NCI-H2107 treated with DMSO at 0.1 percent for 48 hours (cell line): ENCODE measurements at regions not wholly inside any gene's neighbourhood (a gene's known extent, or its start where the extent isn't known, plus 50 kb on each side); places are given as distances from the start of the nearest gene placed in this dataset.
"Not testable (repeated sequence)": the region's sequence is repeated elsewhere in the genome, so short reads cannot be mapped to it uniquely, and the experiment has no call there.

Experiments
- DNase-seq: peaks from one replicate; lab custom pipeline; 2025; ENCODE audit not compliant: unreplicated experiment; lab: John Stamatoyannopoulos, UW

DNA sequence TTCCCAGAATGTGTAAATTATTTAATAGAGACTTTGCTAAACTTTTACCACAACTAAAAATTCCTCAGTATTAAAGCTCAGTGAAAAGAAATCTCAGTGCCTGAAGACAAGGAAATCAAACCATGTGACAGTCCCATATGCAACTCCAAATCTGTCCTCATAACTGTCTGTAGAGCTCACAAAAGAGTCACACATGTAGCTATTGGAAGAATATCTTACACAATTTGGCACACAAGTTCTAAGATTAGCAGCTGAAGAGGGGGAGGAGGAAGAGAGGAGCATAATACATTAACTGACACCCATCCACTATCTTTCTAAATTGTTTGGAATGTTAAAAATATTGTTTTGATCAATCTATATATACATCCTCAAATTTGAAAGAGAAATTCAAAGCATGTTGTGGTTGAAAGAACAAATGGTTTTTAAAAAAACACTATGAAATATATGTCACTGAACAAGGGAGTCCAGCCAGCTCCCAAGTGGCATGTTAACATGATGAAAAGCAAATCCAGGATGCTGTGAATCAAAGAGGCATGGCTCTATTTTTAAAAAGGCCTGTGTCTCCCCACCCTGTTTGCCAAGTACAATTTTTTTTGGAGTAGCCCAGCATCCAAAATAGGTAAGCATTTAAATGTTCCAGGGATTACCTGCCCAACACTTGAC, 126.3 kb upstream of the NANOGP8 start:
- DNase-seq: no peak

DNA sequence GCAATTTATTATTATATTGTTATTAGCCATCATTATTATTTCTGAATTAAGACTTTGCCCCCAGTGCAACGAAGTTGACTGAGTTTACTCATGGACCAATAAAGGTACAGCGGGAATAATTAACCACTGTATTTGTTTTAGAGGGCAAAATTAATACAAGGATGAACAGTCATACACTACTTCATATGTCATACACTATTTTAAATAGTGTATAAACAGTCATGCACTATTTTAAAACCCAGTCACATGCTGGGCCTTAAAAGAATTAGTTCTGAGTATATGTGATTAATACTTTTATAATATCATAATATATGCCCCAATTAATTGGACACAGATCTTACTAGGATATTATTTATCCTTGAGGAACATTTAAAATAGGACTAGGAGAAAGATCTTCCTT, 125.3 kb upstream of the NANOGP8 start:
- no peak for DNase-seq

DNA sequence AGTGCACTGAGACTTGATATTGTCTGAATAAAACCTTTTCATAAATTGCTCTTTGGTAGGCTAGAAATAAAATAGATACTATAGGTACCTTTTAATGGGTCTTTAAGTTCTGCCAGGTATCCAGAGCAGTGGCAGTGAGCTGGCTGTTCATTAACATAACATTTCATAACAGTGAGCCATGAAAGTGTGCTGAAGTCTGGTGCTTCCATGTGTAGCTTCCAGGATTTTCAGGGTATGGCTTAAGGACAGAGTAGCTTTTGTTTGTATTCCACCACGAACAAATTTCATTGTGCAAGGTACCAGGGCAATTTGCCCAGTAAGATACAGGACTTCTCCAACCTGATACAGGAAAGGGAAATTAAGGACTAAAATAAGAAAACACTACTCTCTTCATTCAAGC, 124.7 kb upstream of the NANOGP8 start:
- DNase-seq: no peak

DNA sequence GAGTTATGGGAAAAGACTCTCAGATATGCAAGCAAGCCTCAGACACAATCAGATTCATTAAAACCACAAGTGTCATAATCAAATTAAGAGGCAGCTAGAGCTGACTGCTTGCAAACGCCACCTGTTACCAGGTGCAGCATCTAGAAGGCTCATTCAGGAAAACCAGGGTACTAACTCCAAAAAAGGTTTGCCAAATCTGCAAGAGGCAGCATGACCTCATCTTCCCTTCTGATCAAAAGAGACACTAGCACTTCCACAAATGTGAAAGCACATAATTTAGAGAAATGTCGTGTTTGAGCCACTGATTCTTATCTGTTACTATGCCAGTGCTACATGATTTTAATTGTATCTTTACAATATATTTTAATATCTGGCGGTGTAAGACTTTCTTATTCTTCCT, 123.3 kb upstream of the NANOGP8 start:
- no peak for DNase-seq

DNA sequence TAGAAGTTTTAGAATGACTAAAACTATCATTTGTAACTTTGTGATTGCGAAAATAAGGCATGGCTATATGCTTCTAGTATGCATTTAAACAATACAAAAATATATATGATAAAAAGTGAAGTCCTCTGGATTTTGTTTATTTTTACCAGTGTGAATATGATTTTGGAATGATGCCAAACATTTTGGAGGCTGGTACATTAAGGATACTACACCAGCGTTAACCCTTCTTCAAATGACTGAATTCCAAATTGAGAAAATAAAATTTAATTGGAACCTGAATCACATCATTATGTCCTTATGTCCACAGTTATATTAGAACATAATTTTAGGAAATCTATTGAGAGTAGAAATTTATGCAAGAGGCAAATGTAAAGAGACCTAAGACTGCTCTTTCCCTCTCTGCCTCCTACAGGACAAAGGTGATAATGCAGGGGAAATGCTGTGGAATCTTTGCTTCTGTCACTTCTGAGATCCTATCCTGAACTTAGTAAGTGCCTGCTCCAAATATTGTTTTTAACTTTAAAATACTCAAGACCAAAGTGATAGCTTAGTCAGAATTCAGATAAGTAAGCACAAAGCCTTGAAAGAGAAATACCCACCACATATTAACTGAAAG, 121.1 kb upstream of the NANOGP8 start:
- no peak for DNase-seq

DNA sequence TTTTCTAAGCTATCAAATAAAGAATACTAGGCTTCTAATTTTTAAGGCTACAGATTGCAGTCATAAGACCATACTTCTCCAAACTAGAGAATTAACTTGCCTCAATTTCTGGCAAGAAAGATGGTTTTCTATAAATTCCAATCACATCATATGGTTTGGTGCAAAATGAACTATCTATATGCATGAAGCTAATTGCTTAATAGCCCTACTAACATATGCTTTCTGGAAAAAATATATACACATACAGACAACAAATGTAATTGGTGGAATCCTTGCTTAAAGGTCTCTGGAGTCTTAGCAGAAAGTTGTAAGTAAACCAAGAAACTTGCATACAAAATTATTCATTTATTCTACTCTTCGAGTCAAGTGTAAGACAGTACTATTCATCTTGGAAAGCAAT, 113.1 kb upstream of the NANOGP8 start:
- no peak for DNase-seq

DNA sequence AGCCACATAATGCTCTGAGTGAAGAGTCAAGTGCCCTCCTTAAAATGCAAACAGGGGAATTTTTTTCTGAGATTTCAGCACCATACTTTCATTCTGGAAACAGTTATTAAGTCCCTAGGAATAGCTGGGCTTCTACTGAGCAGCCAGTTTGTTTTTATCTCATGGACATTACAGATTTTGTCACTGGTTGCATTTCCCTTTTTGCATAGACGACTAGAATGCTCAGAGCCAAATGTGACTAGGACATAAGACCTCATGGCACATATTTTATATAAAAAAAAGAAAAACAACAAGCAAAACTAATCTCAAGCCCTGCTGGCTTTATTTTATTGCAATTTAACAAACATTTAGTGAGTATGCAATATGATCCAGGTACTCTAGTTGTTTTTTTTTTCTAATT, 112.7 kb upstream of the NANOGP8 start:
- no peak for DNase-seq

DNA sequence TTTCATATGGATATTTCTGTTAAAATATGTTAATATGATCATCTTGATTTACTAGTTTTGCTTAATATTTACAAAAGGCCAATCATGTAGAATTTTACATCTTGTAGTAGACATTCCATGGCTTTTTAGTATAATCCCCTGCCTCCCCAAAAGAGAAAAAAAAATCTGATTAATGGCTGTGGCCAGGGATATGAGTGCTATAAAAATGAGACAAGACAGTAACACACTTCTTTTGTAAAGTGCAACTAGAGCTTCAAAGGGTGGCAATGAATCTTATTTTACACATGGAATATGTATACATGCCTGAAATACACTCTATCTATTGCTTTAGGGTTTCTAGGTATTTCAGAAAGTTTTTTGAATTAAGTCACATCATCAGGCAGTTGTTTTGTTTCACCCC, 112.2 kb upstream of the NANOGP8 start:
- DNase-seq: no peak

DNA sequence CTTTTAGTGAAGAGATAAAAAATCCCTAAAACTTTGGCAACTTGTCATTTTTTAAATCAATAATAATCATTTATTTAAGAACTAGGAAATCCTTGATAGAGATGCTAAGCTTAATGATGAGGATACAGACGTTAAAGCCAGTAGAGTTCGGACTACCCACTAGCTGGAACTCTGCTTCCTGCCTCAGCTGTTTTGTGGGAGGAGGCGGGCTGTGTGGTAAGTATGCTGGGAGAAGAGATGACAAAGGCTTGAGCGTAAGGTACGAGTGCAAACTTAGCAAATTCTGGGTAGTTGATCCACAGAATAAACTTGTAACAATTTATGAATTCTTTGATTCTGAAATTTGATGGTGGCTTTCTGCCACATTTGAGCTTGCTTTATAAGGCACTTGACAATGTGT, 111.2 kb upstream of the NANOGP8 start:
- DNase-seq: no peak

DNA sequence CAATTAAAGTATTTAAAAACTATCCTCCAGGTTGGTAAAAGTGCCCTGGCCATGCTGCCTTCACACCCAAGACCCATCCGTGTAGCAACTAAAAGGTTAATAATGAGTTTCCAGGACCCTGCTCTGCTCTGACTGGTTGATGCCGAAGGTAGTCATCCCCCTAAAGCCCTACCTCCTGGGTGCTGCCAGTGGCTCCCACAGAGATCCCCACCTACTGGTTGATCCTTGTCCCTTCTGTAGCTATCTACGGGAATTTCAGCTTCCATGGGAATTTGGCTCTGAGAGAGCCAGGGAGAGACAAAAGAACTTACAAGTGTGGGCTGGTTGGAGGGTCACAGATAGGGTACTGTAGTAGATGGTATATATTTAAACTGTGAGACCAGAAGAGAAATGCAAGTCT, 110.6 kb upstream of the NANOGP8 start:
- DNase-seq: no peak

DNA sequence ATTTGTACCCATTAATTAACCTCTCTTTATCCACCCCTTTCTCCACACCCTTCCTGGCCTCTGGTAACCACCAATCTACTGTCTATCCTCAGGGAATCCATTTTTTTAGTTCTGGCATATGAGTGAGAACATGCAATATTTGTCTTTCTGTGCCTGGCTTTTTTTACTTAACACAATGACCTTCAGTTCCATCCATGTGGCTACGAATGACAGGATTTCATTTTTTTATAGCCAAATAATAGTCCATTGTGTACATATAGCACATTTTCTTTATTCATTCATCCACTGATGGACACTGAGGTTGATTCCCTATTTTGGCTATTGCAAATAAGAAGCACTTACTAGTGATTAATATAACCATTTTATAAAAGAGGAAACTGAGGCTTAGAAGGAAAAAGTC, 109.9 kb upstream of the NANOGP8 start:
- DNase-seq: no peak

DNA sequence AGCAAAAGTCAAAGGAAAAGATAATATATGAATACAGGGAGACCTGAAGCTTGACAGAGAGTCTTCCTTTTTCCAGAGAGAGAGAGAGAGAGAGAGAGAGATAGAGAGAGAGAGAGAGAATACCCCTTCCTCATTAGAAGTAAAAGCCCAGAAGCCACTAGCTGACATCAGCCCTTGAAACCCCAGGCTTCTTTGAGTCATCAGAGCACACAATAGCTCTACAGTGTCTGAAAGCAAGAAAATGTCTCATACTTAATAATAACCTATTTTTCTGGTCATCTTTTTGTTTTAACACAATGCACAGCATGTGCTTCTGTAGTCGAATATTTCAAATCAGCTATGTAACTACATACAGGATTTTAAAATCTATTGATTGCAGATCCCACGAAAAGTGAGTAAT, 109.2 kb upstream of the NANOGP8 start:
- DNase-seq: no peak

DNA sequence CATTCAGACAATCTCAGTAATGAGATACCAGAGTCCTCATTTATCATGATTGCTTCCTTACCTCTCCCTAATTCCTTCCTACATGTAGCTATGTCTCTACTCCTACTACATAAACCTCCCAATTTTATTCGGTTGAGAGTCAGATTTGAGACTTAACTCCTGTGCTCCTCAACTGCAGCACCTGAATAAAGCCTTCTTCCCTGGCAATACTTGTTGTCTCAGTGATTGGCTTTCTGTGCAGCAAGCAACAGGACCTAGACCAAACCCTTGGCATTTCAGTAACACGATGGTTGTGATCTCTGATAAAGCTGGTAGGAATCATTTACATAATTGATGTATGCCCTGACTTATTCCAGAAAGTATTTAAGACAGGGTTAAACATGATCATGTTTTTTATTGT, 106.7 kb upstream of the NANOGP8 start:
- DNase-seq: no peak

DNA sequence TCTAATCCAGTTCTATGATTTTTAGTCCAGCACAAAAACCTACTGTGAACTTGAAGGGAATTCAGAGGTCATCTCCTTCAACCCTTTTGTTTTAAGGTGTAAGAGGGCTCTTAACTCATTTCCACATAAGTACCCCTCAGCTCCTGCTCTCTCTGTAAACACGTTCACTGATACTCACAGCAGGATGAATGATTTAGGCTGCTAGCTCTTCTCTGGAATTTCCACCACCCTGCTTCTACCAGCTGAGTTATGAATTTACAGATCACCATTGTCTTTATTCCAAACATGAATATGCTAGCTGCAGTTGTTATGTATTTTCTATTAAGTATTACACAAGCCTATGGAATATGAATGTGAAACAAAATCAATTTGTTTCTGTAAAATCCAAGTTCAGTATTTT, 101.3 kb upstream of the NANOGP8 start:
- DNase-seq: no peak

DNA sequence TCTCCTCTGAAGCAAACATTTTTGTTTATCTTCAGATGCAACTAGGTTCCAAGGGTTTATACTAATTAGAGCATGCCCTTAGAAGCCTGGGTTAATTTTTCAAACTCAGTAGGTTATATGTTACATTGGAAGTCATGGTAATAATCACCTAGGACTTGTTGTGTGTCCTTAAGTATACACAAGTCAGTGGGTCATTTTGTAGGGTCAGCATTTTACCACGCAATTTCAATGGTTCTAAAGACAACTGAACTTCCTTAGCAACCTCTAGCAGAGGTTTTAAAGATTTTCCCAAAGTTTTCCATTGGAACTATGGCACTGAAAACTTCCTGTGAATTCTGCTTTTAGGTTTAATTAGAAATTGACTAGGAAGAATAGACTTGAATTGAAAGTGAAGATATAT, 99.6 kb upstream of the NANOGP8 start:
- no peak for DNase-seq

DNA sequence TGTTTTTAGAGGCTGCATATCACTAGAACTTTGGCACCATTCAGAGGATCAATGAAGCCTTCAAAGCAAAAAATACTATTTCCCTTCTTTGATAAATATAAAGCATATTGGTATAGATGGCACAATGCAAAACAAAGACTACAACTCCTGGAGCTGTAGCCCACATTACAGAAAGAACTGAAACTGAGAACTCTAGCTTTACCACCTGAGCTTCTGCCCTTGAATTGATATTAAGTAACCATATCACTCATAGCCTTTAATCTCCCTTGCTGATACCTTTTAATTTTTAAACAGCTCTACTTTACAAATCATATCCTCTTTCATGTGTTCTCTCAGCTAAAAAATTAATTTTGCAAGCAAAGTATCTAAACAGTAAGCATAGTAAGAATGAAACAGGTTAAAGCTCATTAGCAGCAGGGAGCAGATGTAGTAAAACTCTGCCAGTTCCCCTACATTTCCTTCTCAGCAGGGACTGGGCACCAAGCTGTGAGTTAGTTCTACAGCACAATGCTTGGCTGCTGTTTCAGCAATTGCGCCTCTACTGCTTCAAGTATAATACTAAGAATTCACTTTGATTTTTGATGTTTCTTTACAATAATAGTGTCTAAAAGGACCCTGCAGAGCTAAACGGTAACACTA, 97.9 kb upstream of the NANOGP8 start:
- peak; percentile 1 for DNase-seq

DNA sequence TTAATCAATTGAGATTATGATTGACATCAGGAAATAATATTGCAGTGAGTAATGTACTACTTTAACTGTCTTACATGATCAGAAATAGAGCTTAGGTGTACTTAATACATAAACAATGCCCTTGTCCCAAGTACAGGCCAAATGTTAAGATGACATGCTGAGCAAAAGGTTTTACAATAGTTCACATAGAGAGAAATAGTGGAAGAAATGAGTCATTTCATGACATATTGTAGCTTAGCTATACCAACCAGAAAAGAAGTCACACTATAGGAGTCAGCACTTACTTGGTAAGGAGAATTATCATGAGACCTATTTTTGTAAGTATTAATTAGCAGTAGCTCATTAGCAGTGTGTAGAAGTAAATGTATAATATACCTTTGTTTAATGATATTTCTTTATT, 96.4 kb upstream of the NANOGP8 start:
- no peak for DNase-seq

DNA sequence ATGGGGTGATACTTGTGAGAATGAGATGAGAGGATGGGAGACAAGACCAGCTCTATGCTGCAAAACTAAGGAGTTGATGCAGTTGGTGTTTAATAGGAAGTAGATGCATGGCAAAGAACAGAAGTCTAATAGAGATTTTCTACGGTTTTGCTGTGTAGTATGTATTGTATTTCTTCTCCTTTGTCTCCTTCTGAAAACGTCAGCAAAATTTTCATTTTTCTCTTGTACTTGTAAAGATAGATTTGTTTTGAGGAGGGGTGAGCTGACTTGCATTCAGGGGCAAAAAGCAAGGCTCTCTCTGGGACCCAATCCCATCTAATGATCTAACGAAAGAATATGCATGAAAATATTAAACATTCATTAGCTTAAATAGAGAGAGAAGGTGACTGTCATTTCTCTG, 94.6 kb upstream of the NANOGP8 start:
- no peak for DNase-seq

DNA sequence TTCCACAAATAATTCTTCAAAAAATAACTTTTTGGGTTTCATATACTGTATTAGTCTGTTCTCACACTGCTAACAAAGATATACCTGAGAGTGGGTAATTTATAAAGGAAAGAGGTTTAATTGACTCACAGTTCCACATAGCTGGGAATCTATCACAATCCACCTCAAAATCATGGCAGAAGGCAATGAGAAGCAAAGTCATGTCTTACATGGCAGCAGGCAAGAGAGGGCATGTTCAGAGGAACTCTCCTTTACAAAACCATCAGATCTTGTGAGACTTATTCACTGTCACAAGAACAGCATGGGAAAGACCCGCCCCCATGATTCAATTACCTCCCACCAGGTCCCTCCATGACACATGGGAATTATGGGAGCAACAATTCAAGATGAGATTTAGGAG, 93.1 kb upstream of the NANOGP8 start:
- DNase-seq: not testable (repeated sequence)

DNA sequence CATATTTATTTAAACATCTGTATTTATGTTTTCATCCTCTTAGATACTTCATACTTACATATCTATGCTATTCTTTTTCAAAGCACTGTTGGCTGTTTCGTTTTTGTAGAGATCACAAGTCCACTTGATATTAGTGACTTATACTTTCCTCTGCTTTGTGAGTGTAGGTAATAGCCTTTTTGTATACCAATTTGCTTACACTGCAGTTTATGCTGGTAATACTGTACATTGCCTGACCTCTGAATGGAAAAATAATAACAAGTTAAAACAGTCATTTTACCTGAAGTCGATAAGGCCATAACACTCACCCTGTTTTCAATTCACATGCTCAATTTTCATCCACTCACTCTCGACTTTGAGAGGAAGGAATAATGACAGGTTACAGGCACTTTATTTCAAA, 89.9 kb upstream of the NANOGP8 start:
- DNase-seq: no peak

DNA sequence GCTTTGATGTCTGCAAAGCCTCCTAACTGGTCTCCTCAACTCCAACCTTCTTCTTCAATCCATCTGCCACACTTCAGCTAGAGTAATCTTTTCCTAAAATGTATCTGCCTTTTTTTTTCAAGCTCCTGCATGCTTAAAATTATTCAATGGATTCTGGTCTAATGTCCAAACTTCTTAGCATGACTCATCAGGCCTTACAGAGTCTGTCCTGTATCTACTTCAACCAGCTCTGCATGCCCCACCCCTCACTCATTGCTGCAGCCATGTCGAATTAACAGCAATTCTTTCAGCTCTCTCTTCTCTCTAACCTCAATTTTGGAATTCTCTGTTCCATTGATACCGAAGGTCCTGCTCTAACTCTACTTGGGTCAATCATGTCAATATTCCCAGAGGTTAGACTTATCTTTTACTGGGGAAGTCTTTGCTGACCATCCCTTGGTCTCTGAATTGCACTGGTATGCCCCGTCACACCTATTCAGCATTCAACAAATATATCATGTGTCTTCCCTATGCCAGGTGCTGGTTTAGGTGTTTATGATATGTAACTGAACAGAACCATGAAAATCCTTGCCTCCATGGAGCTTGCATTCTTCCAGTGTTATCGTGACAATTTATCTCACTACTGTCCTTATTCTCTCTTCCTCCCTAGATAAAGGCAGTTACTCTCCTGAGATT, 88.5 kb upstream of the NANOGP8 start:
- no peak for DNase-seq

DNA sequence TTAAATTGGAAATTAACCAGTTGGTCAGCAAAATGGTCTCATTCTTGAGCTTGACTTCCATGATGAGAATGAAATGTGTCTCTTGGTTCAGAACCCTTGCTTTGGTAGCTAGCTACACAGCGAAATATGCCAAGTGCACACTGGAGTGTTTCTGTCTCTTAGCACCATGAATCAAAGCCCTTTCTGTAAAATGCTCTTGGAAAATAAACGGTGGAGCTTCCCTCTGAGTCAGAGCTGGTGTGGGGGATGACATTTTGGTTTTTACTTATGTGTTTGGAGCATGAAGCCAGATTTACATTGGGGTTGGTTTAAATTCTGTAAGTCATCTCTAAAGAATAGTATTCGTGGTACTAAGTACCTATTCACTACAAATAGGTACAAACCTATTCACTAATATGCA, 85.1 kb upstream of the NANOGP8 start:
- DNase-seq: no peak
